ENCODE measurements at regions not wholly inside any gene's neighbourhood (a gene's known extent, or its start where the extent isn't known, plus 50 kb on each side); places are given as distances from the start of the nearest gene placed in this dataset.

- TF ChIP-seq REST (IDR thresholded peaks at IDR 0.05; ENCODE audit: low read depth): no peak
- no peak for TF ChIP-seq TAF1 (IDR thresholded peaks at IDR 0.05; ENCODE audit: low read depth)
- no peak for TF ChIP-seq ZBTB7A (IDR thresholded peaks at IDR 0.05; ENCODE audit: low read depth)
- TF ChIP-seq EP300 (IDR thresholded peaks at IDR 0.05; ENCODE audit: borderline replicate concordance): no peak
- no peak for TF ChIP-seq MAX (IDR thresholded peaks at IDR 0.05)
- TF ChIP-seq RAD21 (IDR thresholded peaks at IDR 0.05; ENCODE audit: low read depth): no peak
- no peak for TF ChIP-seq NFIC (IDR thresholded peaks at IDR 0.05)
Measured at GRCh38 chr12:18905134-18905533, 167.2 kb downstream of the CAPZA3 start.
